HepG2 (cell line): ENCODE measurements at regions not wholly inside any gene's neighbourhood (a gene's known extent, or its start where the extent isn't known, plus 50 kb on each side); places are given as distances from the start of the nearest gene placed in this dataset.

Experiments
- CTCF ChIP-seq: sonication (generic); formaldehyde crosslinking; IDR thresholded peaks from 2 replicates; pipeline ENCODE4 v1.5.0; 2020; ENCODE audit warnings: mild to moderate bottlenecking, missing genetic modification reagents, moderate library complexity
- GFI1 ChIP-seq: sonication (generic); formaldehyde crosslinking; IDR thresholded peaks from 2 replicates; pipeline ENCODE4 v1.5.0; 2020; ENCODE audit warnings: missing genetic modification reagents, mild to moderate bottlenecking, borderline replicate concordance
- KAT2B ChIP-seq: fragments of 150-350 bp; IDR thresholded peaks from 2 replicates; pipeline ENCODE4 v1.6.1; 2014; ENCODE audit warnings: low read depth, low read length, borderline replicate concordance
- PBX2 ChIP-seq: IDR thresholded peaks from 2 replicates; pipeline ENCODE4 v1.6.1; 2016; ENCODE audit warnings: control low read depth
- PBX3 ChIP-seq: sonication (generic); formaldehyde crosslinking; IDR thresholded peaks from 2 replicates; pipeline ENCODE4 v1.8.1; 2023; ENCODE audit warnings: missing genetic modification reagents, inconsistent platforms, borderline replicate concordance
- SRF ChIP-seq: IDR thresholded peaks from 2 replicates; pipeline ENCODE4 v1.6.1; 2011; ENCODE audit warnings: mild to moderate bottlenecking, low read depth, low read length, moderate library complexity
- THRA ChIP-seq: sonication (generic); formaldehyde crosslinking; IDR thresholded peaks from 2 replicates; pipeline ENCODE4 v1.4.0; 2020; ENCODE audit warnings: missing genetic modification reagents, borderline replicate concordance
- USF2 ChIP-seq, 2 experiments: sonication (generic) in 1 of 2; formaldehyde crosslinking in 1 of 2; IDR thresholded peaks; 2 replicates each; pipeline versions ENCODE4 v1.5.1 to v1.6.1; 2011 to 2020; ENCODE audit warnings: borderline replicate concordance in 1 of 2, low read depth in 1 of 2, low read length in 1 of 2, mild to moderate bottlenecking in 1 of 2, missing genetic modification reagents in 1 of 2, moderate library complexity in 1 of 2
- ZC3H13 ChIP-seq: sonication (generic); formaldehyde crosslinking; IDR thresholded peaks from 2 replicates; pipeline ENCODE4 v1.8.1; 2023; ENCODE audit warnings: mild to moderate bottlenecking, missing genetic modification reagents, moderate library complexity
- ZNF138 ChIP-seq: sonication (generic); formaldehyde crosslinking; IDR thresholded peaks from 2 replicates; pipeline ENCODE4 v1.5.0; 2020; ENCODE audit warnings: mild to moderate bottlenecking, low read depth, missing genetic modification reagents
- ZNF343 ChIP-seq: sonication (generic); formaldehyde crosslinking; IDR thresholded peaks from 2 replicates; pipeline ENCODE4 v1.4.0; 2020; ENCODE audit warnings: mild to moderate bottlenecking, missing genetic modification reagents
- ZNF75D ChIP-seq: sonication (generic); formaldehyde crosslinking; IDR thresholded peaks from 2 replicates; pipeline ENCODE4 v1.8.1; 2023; ENCODE audit warnings: missing genetic modification reagents, mild to moderate bottlenecking, borderline replicate concordance
- ZNF777 ChIP-seq: sonication (generic); formaldehyde crosslinking; IDR thresholded peaks from 2 replicates; pipeline ENCODE4 v1.4.0; 2020; ENCODE audit warnings: missing genetic modification reagents
- ZNF792 ChIP-seq: IDR thresholded peaks from 2 replicates; pipeline ENCODE4 v1.6.1; 2016

- TF ChIP-seq CTCF (no peak), ZNF777 (CRISPR knock-in tag) (no peak), SRF (no peak), PBX3 (CRISPR knock-in tag) (no peak), PBX2 (CRISPR knock-in tag) (no peak), GFI1 (CRISPR knock-in tag) (no peak), THRA (no peak), USF2 (IDR thresholded peaks at IDR 0.05; ENCODE audit: low read depth, low read length) (no peak), USF2 (CRISPR knock-in tag; IDR thresholded peaks at IDR 0.05; ENCODE audit: borderline replicate concordance) (no peak), ZNF138 (no peak), ZC3H13 (CRISPR knock-in tag) (no peak), ZNF792 (CRISPR knock-in tag) (no peak), ZNF75D (CRISPR knock-in tag) (no peak), KAT2B (no peak), ZNF343 (CRISPR knock-in tag) (no peak)
Measured at GRCh38 chr4:31081366-31081765, 361.2 kb downstream of the PCDH7 start.
